NCI-H774 (cell line): ENCODE measurements at regions not wholly inside any gene's neighbourhood (a gene's known extent, or its start where the extent isn't known, plus 50 kb on each side); places are given as distances from the start of the nearest gene placed in this dataset.
"Not testable (repeated sequence)": the region's sequence is repeated elsewhere in the genome, so short reads cannot be mapped to it uniquely, and the experiment has no call there.

Experiments used
- DNase-seq: peaks from one replicate; lab custom pipeline; 2025; lab: John Stamatoyannopoulos, UW

GRCh38 chr3:164748626-164749025, 329.7 kb downstream of the SI start:
- DNase-seq = no peak

GRCh38 chr3:164741869-164742268, 336.4 kb downstream of the SI start:
- DNase-seq = no peak

GRCh38 chr3:164737174-164737573, 341.1 kb downstream of the SI start:
- DNase-seq = no peak

GRCh38 chr3:164732166-164732565, 346.1 kb downstream of the SI start:
- no peak for DNase-seq

- DNase-seq = no peak
Measured at GRCh38 chr3:164730815-164731360, 347.4 kb downstream of the SI start.

- DNase-seq = no peak
Measured at GRCh38 chr3:164723396-164723795, 354.9 kb downstream of the SI start.

GRCh38 chr3:164702808-164703207, 375.5 kb downstream of the SI start:
- DNase-seq = not testable (repeated sequence)

GRCh38 chr3:164687902-164688301, 390.4 kb downstream of the SI start:
- no peak for DNase-seq

- DNase-seq = no peak
Measured at GRCh38 chr3:164687211-164687610, 391.1 kb downstream of the SI start.

- no peak for DNase-seq
Measured at GRCh38 chr3:164683489-164683888, 394.8 kb downstream of the SI start.

- no peak for DNase-seq
Measured at GRCh38 chr3:164679245-164679644, 399.1 kb downstream of the SI start.

GRCh38 chr3:164677317-164677716, 401.0 kb downstream of the SI start:
- DNase-seq = no peak

- no peak for DNase-seq
Measured at GRCh38 chr3:164673738-164674137, 404.6 kb downstream of the SI start.

- DNase-seq = no peak
Measured at GRCh38 chr3:164658125-164658524, 420.2 kb downstream of the SI start.

GRCh38 chr3:164657631-164658030, 420.7 kb downstream of the SI start:
- no peak for DNase-seq

- no peak for DNase-seq
Measured at GRCh38 chr3:164655462-164655861, 422.8 kb downstream of the SI start.

GRCh38 chr3:164641071-164641470, 437.2 kb downstream of the SI start:
- no peak for DNase-seq

- no peak for DNase-seq
Measured at GRCh38 chr3:164640591-164640990, 437.7 kb downstream of the SI start.

GRCh38 chr3:164620956-164621355, 457.3 kb downstream of the SI start:
- DNase-seq = no peak

GRCh38 chr3:164620423-164620822, 457.9 kb downstream of the SI start:
- DNase-seq = no peak

- no peak for DNase-seq
Measured at GRCh38 chr3:164612751-164613150, 465.5 kb downstream of the SI start.

- DNase-seq = peak; percentile 3
Measured at GRCh38 chr3:164608554-164609276, 469.6 kb downstream of the SI start.

GRCh38 chr3:164604687-164605086, 473.6 kb downstream of the SI start:
- no peak for DNase-seq

GRCh38 chr3:164577667-164578210, 500.6 kb downstream of the SI start:
- DNase-seq = no peak
